CD4-positive, alpha-beta T cell treated with Interleukin-4 for 4 hours (primary cell): ENCODE measurements at regions not wholly inside any gene's neighbourhood (a gene's known extent, or its start where the extent isn't known, plus 50 kb on each side); places are given as distances from the start of the nearest gene placed in this dataset.

Experiments
- DNase-seq: peaks from one replicate; pipeline ENCODE4 v3.0.0-alpha.2; 2020

DNA sequence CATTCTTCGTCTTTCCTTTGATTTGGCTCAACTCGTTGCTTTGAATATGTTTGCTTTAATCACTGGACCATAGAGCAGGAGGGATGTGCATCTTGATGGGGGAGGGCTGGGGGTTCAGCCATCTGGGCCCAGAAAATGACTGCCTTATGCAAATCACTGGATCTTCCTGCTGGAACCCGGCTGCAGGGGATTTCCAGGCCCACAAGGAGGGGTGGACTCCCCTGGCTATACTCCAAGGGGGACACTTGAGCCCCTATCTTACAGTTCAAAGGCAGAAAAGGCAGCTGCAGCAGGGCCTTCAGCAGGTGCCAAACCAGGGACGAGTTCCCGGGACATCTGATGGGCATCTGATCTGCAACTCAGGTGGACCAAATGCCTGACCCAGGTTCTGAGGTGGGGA is 122.5 kb downstream of the DICER1 start:
- DNase-seq: no peak

DNA sequence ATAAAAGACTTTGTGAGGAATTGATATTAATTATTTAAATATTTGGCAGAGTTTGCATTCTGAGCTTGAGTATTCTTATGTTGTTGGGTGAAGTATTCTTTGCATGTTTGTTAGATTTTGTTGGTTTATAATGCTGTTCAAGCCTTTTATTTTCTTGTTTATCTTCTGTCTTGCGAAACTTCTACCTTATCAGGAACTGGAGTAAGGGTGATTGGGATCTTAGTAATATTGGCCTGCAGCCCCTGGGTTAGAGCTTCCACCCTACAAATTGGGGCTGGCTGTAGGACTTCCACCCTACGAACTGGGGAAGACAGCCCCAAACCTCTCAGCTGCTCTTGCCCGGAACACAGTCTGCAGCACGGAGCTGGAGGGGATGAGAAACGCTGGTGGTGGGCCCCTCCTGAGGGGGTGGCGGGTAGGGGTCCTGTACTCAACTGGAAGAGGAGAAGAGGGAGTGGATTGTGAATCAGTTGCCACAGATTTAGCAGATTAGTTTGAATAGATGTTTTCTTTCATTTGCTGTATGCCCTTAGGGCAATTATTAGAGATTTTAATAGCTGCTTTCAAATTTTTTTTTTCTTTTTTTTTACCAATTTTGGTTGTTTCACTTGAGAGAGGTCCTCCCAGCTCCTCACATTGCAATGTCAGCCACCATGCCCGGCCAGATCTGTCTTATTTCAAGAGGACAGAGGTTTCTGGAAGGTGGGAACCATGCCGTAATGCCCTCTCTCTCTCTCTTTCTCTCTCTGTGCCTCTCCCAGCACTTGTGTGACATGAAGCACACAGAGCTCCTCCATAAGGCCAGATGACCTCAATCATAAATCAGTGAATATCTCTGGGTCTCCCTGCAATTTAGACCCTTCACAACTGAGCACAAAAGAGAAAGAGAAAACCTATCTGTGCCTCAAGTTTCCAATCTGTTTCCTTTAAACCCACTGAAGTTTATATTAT is 123.4 kb downstream of the DICER1 start:
- DNase-seq: no peak

DNA sequence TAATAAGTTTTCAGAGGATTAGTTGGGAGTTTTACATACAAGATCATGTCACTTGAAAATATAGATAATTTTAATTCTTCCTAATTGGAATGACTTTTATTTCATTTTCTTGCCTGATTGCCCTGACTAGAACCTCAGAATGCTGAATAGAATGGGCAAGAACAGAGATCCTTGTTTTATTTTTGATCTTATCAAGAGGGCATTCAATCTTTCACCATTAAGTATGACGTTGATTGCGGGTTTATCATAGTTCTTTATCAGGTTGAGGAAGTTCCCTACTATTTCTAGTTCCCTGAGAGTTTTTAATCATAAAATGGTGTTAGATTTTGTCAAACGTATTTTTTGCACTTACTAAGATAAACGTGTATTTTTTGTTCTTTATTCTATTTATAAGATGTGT is 124.3 kb downstream of the DICER1 start:
- no peak for DNase-seq

DNA sequence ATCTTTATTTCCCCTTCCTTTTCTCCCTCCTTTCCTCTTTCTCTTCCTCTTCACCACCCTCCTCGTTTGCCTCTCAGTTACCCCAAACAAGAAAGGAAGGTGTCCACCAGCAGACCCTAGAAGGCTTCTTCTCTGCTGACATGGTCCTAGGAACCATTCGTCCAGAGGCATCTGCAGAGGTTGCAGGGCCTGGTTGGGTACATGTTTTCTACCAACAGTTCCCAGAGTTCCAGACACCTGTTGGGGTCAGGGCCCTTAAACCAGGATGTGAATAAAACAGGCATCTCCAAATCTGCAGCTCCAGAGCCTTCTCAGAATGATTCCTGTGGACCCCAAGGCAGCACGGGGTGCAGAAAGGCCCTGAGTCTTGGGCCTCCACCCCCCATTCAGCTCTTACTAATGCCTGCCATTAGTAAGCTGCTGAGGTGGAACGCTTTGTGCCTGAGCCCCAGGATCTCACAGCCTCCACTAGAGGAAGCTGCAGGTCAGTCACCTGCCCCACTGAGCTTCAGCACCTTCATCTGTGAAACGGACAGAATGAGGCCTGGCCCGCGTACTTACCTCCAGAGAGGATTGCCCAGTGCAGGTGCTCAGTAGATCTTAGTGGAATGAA is 130.4 kb downstream of the DICER1 start:
- DNase-seq: no peak

DNA sequence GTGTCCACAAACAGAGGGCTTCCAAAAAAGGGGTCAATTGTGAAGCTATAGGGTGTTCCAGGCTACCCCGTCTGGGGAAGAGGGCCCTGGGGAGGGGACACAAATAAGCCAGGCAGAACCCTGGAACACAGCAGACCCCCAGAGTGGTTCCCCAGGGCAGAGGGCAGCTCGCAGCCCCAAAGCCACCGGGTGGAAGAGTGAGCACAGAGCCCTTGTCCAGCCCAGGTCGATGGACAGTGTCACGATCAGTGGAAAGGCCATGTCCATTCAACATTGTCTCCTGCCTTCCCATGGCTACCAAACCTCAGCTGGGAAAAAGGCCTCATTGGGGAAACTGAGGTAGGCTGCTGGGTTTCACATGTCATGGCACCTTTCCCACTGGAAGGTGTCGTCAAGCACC is 131.4 kb downstream of the DICER1 start:
- no peak for DNase-seq

DNA sequence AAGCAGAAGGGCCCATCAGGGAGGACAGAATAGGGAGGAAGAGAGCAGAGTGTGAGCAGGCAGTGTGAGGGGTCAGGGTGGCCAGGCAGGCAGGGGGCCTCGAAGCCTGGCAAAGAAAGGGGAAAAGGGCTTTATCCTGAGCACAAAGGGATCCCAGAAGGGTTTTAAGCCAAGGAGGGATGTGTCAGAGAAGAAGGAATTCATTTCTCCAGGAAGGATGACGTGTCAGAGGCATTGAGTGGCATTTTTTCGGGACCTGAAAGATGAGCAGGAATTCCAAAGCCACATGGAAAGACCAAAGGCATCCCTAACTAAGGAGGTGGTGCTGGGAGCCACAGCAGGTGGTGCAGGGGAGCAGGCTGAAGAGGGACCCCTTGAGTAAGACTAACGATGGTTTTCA is 132.1 kb downstream of the DICER1 start:
- no peak for DNase-seq

DNA sequence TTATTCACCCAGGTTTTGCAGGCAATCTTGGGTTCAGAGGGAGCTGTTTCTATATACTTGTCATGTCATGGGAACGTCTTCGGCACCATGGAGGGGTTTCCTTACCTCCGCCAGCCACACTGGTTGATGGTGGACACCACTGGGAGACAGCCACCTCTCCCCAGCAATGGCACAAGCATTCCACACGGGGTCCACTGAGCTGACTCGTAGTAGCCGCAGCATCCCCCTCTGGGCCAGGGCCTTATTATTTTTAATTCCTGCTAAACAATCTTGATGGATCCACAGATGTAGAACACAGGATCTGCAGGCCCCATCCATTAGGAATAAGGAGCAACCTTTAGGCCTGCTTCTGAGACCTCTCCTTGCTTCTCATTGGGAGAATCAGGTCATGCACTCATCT is 132.9 kb downstream of the DICER1 start:
- no peak for DNase-seq

DNA sequence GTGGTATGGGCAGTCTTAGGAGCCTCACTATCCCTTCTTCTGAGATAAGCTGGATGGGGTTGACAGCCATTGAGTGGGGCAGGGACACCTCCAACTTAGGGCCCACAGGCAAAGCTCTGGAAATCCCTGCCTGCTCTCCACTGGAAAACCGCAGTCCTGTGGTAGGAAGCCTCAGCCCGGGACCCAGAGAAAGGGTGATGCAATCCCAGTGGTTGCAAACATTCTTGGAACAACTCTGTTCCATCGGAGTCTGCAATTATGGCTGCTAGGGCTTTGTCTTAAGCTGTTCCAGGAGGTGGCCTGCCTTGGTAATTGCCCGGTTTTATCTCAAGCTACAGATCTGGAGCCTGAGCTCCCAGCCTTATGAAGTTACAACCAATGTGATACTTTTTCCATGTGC is 133.4 kb downstream of the DICER1 start:
- DNase-seq: no peak

DNA sequence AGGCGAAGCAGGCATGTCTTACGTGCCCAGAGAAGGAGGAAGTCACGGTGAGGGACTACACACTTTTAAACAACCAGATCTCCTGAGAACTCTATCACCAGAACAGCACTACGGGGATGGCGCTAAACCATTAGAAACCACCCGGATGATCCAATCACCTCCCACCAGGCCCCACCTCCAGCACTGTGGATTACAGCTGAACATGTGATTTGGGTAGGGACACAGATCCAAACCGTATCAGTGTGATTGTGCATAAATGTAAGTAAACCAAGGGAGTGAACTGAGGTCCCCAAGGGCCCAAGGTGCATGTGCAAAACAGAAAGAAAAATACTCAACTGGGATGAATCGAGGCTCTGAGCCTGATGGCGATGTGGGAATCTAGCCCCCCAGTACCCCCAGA is 134.2 kb downstream of the DICER1 start:
- no peak for DNase-seq

DNA sequence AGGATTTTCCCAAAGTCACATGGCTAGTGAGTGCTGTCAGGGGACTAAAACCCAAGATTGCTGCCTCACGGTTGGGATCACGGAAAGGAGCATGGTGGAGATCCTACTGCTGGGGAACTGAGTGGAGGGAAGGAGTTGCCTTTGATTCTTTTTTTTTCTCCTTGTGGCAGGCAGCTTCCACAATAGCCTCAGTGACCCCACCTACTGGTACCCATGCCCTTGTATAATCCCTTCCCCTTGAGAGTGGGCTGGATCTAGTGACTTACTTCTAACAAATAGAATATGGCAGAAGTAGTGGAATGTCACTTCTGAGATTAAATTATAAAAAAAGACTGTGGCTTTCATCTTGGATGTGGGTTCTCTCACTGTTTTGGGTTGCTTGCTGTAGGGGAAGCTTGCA is 135.7 kb downstream of the DICER1 start:
- no peak for DNase-seq

DNA sequence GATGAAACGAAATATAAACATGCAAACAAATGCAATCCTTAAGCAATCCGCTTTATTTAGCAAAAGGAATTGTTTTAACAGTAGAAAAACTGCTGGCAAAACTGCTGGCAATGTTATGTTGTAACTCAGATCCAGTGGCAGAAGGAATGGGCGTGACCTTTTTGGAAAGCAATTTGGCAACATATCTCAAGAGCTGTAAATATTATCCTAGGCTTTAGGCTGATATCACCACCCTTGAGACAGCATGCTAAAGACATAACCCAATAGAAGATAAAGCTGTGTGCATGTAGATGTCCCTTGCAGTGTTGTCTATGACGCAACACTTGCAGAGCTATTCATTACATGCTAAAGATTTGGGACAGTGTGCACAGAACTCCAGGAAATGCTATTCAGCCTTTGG is 138.5 kb downstream of the DICER1 start:
- no peak for DNase-seq

DNA sequence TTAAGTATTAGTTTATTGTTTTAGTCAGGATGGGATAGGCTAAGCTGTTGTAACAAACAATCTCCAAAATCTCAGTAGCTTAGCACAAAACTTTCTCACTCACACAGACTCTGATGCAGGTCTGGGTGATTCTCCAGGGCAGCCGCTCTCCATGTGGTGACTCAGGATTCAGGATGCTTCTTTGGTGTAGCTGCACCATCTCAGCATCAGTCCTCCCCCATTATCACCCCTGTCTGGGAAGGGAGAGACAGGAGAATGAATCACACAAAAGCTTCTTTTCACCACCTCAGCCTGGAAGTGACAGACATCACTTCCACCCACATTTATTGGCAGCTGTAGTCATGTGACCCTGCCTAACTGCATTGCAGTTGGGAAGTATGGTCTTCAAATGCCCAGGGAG is 142.3 kb downstream of the DICER1 start:
- no peak for DNase-seq

DNA sequence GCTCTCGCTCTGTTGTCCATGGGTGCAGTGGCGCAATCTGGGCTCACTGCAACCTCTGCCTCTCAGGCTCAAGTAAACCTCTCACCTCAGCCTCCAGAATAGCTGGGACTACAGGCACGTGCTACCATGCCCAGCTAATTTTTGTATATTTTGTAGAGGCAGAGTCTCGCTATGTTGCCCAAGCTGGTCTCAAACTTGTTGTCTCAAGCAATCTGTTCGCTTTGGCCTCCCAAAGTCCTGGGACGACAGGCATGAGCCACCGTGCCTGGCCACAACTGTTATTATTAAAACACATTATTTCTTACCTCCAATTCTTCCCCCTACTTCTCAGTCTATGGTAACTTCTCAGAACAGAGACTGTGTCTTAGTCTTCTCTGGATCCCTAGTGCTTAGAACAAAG is 143.3 kb downstream of the DICER1 start:
- no peak for DNase-seq

DNA sequence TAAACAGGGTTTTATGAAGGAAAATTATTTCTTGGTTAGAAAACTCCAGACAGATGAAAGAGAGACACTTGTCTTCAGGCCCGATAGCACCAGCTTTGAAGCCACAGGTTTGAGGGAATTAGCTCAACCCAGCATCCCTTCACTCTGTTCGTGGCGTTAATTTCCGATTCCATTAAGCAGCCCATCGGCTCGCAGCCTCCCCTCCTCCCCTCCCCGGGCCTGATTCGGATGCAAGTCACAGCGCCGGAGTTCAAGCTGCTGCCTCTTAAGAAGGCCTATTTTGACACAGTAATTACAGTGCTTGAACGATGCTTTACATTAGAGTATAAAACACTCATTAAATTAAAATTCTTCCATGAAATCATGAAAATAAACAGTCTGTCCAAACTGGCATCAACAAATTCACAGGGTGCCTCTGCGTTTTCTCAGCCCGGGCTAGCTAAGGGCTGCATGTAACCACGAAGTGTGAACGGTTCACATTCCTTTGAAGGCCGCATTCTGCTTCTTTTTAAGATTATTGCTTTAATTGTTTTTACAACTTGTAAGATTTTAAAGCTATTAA is 145.8 kb downstream of the DICER1 start:
- no peak for DNase-seq

DNA sequence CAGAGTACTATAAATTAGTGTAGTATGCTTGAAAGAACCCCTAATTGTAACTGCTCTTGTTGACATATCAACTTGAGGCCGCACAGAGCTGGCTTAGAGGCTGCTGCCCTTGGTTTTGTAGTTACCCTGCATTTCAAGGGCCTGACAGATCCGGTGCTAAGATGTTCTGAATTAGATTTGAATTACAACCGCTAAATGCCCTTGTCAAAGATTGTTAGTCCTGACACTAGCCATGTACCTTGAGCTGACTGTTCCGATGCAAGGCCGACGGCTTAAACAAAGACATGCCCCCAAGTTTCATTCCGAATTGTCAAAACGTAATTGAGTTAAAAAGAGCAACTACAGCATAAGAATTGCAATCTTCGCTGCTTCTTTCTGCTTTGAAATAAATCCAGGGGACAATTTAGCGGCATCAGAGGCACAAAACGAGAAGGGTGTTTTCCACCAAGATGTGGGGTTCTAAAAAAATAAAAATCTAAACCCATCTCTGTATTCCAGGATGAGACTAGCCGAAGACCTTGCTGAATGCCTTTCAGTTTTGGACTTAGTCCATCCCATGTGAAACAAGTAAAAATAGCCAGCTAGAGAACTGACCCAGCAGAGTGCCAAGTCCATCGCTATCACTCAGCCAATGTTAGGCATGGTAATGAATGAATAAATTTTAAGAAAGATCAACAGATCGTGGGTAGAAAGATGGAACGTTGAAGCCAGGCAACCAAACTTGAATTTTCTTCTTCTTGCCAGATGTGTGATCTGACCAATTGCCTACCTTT is 148.7 kb downstream of the DICER1 start:
- no peak for DNase-seq

DNA sequence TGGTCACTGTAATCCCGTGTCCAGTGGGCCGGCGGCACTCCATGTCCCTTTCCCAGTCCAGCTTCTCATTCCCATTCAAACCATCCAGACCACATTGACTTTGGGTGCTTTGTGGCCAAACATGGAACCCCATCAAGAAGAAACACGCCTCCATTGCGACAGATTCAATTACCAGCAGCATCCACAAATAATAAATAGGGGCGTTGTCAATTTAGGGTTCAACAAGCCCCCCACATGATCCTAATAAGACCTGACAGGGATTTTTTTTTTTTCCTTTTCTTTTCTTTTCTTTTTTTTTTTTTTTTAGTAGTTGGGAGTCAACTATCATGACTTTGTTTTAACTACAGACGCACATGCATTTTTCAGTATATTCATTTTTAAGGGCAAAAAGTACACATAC is 149.4 kb downstream of the DICER1 start:
- no peak for DNase-seq

DNA sequence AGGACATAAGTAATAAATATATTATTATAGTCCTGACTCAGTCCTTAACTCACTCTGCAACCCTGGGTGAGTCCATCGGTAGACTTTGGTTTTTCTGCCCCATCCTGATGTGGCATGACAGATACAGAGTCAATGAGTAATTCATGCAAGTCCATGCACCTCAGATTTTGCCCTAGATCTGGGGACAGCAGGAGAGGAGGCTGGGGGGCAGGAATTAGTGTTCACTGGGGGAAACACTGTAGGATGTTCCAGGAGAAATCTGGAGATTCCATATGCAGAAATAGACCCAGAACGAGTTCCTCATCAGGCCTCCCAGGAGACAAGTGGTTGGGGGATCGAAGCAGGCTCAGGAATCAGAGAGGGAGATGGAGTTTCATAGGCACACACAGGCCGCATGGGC is 150.8 kb downstream of the DICER1 start:
- no peak for DNase-seq

DNA sequence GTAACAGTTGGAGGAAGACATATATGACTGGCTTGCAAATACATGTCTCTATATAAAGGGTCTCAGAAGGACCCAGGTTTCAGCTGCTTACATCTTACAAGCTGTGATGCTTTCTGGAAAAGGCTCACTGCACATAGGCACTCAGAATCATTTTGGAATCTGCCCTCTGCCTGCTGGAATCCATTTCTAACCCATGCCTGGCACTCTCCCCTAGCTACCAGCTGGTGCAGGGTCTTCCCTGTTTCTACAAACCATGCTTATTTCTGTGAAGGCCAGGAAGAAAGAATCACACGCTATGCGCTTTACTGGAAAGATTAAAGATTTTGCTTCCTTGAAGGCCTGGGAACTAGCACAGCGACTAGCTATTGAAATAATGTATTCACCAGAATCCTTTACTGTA is 151.3 kb downstream of the DICER1 start:
- no peak for DNase-seq

DNA sequence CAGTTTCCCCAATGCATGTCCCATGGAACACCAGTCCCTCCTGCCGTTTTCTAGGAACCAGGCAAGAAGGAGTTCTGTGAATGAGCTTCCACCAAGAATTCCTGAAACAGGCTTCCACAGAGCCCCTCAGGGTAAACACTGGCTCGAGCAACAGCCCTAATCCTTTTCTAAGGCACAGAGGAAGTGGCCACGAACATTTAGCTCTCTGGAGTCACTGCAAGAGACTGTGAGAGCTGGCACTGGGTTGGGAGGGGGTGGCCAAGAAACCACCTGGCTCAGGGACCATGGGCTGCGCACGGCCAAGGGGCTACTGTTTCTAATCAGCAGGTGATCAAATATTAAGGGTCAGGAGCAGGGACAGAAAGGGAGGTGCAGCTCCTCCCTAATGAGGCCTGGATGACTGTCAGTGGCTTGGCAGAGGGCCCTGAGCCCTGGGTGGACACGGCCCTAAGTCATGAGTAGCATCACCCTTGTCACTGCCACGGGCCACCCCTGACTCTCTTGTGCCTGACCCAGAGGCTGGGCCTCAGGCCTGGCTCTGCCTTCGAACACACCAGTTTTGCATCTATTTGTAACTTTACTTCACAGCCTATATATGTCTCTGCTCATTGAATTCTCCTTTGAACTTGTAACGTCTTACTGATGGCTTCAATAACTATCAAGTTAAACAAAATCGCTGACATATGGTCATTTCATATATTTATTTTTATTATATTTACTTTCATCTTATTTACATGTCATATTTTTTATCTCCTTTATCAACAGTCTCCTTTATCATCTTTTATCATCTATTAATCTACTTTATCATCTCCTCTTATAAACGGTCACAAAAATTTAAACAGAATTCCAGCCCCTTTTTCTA is 154.0 kb downstream of the DICER1 start:
- DNase-seq: no peak

DNA sequence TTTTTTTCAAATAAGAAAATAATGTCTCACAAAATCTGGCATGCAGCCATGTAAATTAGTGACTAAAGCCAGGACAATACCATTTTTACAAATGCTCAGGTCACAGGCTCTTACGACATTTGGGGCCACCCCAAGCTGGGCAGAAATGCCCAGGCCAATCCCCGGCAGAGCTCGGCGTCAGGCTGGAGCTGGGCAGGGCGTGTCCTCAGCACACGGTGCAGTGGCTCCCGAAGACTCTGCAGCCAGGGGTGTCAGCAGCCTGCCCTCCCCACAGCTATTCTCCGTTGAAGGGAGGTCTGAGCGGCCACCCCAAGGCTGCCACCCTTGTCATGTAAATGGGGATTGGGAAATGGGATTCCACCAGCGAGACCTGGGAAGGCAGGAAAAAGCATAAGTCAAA is 158.6 kb downstream of the DICER1 start:
- no peak for DNase-seq

DNA sequence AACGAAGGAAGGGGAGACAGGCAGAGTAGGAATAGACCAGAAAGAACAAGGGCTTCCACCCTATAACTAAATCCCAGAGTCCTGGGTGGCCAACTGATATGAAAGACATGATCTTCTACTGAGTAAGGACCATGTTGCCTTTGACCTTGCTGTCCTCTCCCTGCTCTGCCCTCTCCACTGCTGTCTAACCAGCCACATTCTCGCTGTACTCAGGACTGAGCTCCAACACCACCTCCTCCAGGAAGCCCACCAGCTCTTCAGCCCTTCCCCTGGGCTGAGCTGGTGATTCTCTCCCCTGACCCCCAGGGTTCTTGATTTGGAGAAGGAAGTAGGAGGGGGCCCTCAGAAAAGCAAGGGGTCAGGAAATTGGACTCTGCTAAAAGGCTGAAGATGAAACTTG is 159.2 kb downstream of the DICER1 start:
- DNase-seq: no peak

DNA sequence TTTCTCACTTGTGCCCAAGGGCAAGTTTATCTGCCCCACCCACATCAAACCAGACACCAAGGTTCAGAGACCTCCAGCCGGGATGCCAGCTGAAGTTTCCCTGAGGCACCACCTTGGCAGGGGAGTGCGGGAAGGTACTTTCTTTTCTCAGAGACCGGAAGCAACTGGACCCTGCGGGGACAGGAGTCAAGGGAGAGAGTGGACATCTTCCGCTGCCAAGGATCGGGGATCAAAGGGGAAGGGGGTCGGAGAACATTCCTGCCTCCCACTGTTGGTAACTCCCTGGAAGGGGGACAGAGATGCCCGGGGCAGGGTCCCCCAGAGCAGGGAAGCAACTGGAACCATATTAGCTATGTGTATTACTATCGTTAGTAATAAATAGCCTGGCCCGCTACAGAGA is 161.8 kb downstream of the DICER1 start:
- no peak for DNase-seq

DNA sequence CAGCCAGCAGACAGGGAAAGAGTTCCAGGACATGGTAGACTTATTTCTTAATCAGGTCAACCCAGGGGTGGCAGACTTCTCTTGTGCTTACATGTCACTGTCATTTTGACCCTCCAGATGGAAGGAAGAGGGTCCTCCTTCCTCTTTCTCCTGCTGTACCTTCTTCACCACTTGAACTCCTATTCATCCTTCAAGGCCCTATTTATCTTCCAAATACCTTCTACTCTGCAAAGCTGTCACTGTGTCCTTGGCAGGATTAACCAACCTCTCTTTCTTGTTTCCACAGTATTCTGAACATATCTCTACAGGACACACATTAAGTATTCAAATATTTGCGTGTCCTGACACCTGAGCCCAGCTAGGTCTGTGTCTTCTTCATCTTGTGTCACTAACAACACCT is 163.1 kb downstream of the DICER1 start:
- no peak for DNase-seq
